ENCODE measurements at regions not wholly inside any gene's neighbourhood (a gene's known extent, or its start where the extent isn't known, plus 50 kb on each side); places are given as distances from the start of the nearest gene placed in this dataset.

DNA sequence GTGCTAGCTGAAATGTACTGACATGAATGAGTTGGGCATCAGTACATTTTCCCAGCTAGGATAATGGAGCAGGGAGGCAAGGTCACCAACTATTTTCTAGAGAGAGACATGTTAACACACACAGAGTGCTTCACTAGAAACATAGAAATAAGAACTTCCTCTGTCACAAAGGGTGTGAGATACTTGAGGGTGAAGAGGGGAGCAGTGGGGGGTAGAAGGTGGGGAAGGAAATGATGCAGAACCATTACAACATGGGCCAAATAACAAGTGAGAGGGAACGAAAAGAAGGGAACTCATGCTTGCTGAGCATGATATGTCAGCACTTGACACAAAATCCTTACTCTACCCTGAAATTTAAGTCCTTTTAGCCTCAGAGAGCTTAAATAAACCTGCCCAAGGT, 87.8 kb upstream of the RFC3 start:
- Histone ChIP-seq H4K20me1 (no peaks in the 10 kb centered on the region), H3K9me3 (replicated peaks in 1 of 11) (no peaks in the 10 kb centered on the region), H3K27me3 (no peaks in the 10 kb centered on the region), H3K4me2 (peak overlapping the region in 10 of 11 experiments; percentile 0 to 87 (median 46); a peak in 15 of 22 replicates), H3K9ac (no peak overlapping the region), H3K36me3 (no peaks in the 10 kb centered on the region), H3K4me1 (peaks cover 22 to 52% (median 33%) of the 10 kb centered on the region in 10 experiments), H3K27ac (peak overlapping the region in 6 of 11 experiments; percentile 0 to 46 (median 9); a peak in 3 of 22 replicates), H3K4me3 (no peak overlapping the region)
- no peak for TF ChIP-seq Cebpa-rat (IDR thresholded peaks at IDR 0.05)

DNA sequence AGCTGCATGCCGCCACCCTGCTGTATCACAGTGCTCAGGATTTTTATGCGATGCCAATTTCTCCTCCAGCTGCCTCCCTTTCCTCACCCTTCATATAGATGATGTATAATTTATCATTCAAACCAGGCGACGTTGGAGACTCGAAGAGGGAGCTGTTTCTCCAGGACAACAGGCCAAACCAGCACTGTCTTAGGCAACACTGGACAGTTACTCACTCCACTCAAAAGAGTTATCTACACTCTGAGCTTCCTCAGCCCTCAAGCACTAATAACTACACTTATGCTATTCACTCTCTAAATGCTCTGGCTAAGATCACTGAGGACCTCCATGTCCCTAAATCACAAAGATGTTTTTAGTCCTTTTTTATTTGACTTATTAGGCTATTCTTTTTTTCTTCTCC, 87.3 kb upstream of the RFC3 start:
- no peaks in the 10 kb centered on the region for H4K20me1 ChIP-seq
- H3K4me2 ChIP-seq, result peak overlapping the region in 10 of 11 experiments; percentile 0 to 87 (median 46); a peak in 14 of 22 replicates
- no peak for TF ChIP-seq Cebpa-rat (IDR thresholded peaks at IDR 0.05)
- H3K9ac ChIP-seq, result no peak overlapping the region
- no peaks in the 10 kb centered on the region for H3K9me3 ChIP-seq (replicated peaks in 1 of 11)
- H3K4me3 ChIP-seq, result no peak overlapping the region
- H3K36me3 ChIP-seq, result no peaks in the 10 kb centered on the region
- H3K27ac ChIP-seq, result peak overlapping the region in 2 of 11 experiments; percentile 3 to 46; a peak in 2 of 22 replicates
- peaks cover 22 to 52% (median 33%) of the 10 kb centered on the region in 10 experiments for H3K4me1 ChIP-seq
- no peaks in the 10 kb centered on the region for H3K27me3 ChIP-seq

DNA sequence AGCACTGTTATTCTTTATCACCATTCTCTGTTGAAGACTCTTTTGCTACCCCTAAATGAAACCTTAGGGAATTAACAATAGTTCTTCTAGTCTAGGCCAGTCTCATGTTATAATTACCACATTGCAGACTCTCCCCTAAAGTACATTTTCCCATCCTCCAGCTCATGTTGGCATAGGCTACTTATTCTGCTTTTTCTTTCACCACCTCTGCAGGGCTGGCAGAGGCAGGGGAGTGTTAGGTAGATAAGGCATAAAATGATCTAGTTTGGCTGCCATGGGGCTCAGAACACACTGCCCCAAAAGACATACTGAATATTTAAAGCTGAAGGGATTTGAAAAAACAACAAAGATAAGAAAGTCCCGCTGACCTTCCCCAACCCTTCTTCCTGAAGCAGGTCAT, 82.7 kb upstream of the RFC3 start:
- peaks cover 2 to 24% (median 4%) of the 10 kb centered on the region in 10 experiments; a peak in 16 of 20 replicates for H3K4me1 ChIP-seq
- H3K36me3 ChIP-seq, result no peaks in the 10 kb centered on the region
- TF ChIP-seq Cebpa-rat (IDR thresholded peaks at IDR 0.05), result no peak
- no peak overlapping the region for H3K4me3 ChIP-seq
- no peaks in the 10 kb centered on the region for H4K20me1 ChIP-seq
- no peak overlapping the region for H3K4me2 ChIP-seq
- no peak overlapping the region for H3K27ac ChIP-seq
- H3K27me3 ChIP-seq, result no peaks in the 10 kb centered on the region
- no peak overlapping the region for H3K9ac ChIP-seq
- H3K9me3 ChIP-seq (replicated peaks in 1 of 11), result peaks cover 0 to 14% (median 10%) of the 10 kb centered on the region in 11 experiments; a peak in 16 of 22 replicates

DNA sequence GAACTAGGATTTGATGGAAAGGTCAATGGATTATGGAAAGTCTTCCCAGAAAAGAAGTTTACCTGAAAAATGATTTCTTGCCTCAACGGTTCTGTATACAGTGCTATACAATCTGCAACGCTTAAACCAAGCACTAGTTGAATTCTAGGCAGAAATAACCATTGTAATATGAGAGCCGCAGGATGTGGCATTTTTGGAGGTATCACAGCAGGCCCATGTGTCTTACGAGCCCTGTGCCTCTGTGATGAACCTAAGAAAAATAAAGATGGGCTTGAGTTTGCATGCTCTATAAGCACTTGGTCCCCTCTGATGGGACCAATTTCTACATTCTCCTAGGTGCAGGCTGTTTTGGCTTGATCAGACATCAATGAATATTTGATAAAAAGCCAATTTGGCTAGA, 78.7 kb upstream of the RFC3 start:
- H3K4me1 ChIP-seq, result peaks cover 0 to 22% (median 13%) of the 10 kb centered on the region in 10 experiments; a peak in 11 of 20 replicates
- peaks cover 0 to 14% (median 10%) of the 10 kb centered on the region in 11 experiments; a peak in 16 of 22 replicates for H3K9me3 ChIP-seq (replicated peaks in 1 of 11)
- no peaks in the 10 kb centered on the region for H3K27me3 ChIP-seq
- H3K4me3 ChIP-seq, result no peak overlapping the region
- H4K20me1 ChIP-seq, result no peaks in the 10 kb centered on the region
- no peaks in the 10 kb centered on the region for H3K36me3 ChIP-seq
- no peak overlapping the region; a peak in 1 of 22 replicates for H3K4me2 ChIP-seq
- H3K27ac ChIP-seq, result no peak overlapping the region
- TF ChIP-seq Cebpa-rat (IDR thresholded peaks at IDR 0.05), result no peak
- no peak overlapping the region for H3K9ac ChIP-seq

DNA sequence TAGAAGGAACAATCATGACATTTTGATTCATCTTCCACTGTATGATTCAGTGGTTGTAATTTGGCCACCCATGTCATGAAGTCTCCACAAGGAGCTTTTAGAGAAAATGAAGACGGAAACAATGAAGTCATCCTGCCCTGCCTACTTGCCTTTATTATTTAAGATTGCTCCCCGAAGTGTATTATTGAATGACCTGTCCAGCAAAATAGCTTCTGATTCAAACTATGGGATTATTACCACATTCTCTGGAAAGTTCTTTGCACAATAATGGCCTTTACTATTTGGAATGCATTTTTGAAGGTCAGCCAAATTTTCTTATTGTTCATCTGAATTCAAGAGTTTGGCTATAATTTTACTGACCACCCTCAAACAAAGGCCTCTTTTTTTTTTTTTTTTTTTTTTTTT, 77.8 kb upstream of the RFC3 start:
- no peak overlapping the region for H3K4me2 ChIP-seq
- no peaks in the 10 kb centered on the region for H4K20me1 ChIP-seq
- TF ChIP-seq Cebpa-rat (IDR thresholded peaks at IDR 0.05), result no peak
- H3K9me3 ChIP-seq (replicated peaks in 1 of 11), result peaks cover 0 to 14% (median 10%) of the 10 kb centered on the region in 11 experiments; a peak in 16 of 22 replicates
- peaks cover 0 to 31% (median 18%) of the 10 kb centered on the region in 10 experiments; a peak in 11 of 20 replicates for H3K4me1 ChIP-seq
- no peak overlapping the region for H3K9ac ChIP-seq
- H3K4me3 ChIP-seq, result no peak overlapping the region
- H3K27ac ChIP-seq, result no peak overlapping the region
- H3K27me3 ChIP-seq, result no peaks in the 10 kb centered on the region
- no peaks in the 10 kb centered on the region for H3K36me3 ChIP-seq

DNA sequence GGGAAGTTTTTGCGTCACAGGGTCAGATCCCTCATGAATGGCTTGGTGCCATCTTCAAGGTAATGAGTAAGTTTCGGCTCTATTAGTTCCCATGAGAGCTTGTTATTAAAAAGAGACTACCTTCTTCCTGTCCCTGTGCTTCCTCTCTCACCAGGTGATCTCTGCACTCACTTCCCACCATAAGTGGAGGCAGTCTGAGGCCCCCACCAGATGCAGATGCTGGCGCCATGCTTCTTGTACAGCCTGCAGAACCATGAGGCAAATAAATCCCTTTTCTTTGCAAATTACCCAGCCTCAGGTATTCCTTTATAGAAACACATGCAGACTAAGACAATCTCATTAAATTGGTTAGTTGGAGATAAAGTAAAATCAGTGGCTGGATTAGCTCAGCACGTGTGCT, 75.6 kb upstream of the RFC3 start:
- Histone ChIP-seq H3K9me3 (replicated peaks in 1 of 11) (peaks cover 0 to 3% (median 0%) of the 10 kb centered on the region in 11 experiments; a peak in 5 of 22 replicates), H3K9ac (no peak overlapping the region), H3K4me2 (no peak overlapping the region), H3K27ac (no peak overlapping the region), H4K20me1 (no peaks in the 10 kb centered on the region), H3K27me3 (no peaks in the 10 kb centered on the region), H3K4me1 (peaks cover 0 to 37% (median 18%) of the 10 kb centered on the region in 10 experiments; a peak in 11 of 20 replicates), H3K36me3 (no peaks in the 10 kb centered on the region), H3K4me3 (no peak overlapping the region)
- TF ChIP-seq Cebpa-rat (IDR thresholded peaks at IDR 0.05), result no peak

DNA sequence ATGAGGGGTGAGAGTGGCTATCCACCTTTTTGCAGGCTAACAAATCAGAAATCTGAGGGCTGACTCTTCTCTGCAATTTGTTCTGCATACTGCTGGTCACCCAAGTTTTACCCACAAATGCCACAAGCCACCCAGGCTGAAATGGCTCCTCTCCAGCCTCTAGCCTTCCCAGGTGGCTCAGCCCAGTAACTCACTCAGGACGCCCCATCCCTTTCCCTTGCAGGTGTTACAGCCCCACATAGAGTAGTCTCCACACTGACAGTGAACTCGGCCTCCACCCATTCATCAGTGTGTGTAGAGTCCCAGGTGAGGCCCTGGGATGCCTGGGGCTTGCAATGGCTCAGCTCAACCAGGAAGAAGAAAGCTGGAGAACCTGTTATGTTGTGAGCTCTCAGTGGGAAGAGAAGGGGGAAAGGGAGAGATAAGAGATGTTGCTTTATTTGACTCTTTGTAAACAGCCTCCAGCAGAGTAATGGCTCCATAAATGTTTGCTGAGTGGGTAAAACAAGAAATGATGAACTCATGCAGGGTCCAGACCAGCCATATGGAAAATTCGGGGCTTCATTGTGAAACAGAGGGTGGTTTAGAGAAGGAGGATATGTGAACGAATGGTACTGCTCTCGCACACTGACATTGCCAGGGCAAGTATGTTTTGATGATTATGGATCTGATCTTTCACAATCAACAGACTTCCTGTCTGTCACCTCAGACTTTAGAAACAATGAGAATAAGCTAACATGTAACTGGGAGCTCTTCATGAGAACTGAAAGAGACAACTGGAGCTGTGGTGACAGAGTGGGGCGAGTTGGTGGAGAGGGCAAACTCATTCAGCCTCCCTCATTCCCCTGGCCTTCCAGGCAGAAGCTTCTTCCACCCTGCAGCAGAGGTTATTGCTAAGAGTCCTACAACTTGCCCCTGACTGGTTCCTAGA, 74.2 kb upstream of the RFC3 start:
- H3K9me3 ChIP-seq (replicated peaks in 1 of 11), result peaks cover 8 to 12% (median 9%) of the 10 kb centered on the region in 11 experiments; a peak in 21 of 22 replicates
- no peaks in the 10 kb centered on the region for H4K20me1 ChIP-seq
- TF ChIP-seq Cebpa-rat (IDR thresholded peaks at IDR 0.05), result peak in 3 of 11 experiments; percentile 20 to 38 (median 27); a peak in 2 of 22 replicates
- peaks cover 0 to 37% (median 18%) of the 10 kb centered on the region in 10 experiments; a peak in 11 of 20 replicates for H3K4me1 ChIP-seq
- H3K27ac ChIP-seq, result peak overlapping the region in 9 of 11 experiments; percentile 9 to 72 (median 43); a peak in 15 of 22 replicates
- H3K4me3 ChIP-seq, result no peak overlapping the region
- no peaks in the 10 kb centered on the region for H3K36me3 ChIP-seq
- peak overlapping the region in 2 of 11 experiments; percentile 28 to 48; a peak in 4 of 22 replicates for H3K9ac ChIP-seq
- no peaks in the 10 kb centered on the region for H3K27me3 ChIP-seq
- peak overlapping the region in 8 of 11 experiments; percentile 2 to 74 (median 49); a peak in 12 of 22 replicates for H3K4me2 ChIP-seq

DNA sequence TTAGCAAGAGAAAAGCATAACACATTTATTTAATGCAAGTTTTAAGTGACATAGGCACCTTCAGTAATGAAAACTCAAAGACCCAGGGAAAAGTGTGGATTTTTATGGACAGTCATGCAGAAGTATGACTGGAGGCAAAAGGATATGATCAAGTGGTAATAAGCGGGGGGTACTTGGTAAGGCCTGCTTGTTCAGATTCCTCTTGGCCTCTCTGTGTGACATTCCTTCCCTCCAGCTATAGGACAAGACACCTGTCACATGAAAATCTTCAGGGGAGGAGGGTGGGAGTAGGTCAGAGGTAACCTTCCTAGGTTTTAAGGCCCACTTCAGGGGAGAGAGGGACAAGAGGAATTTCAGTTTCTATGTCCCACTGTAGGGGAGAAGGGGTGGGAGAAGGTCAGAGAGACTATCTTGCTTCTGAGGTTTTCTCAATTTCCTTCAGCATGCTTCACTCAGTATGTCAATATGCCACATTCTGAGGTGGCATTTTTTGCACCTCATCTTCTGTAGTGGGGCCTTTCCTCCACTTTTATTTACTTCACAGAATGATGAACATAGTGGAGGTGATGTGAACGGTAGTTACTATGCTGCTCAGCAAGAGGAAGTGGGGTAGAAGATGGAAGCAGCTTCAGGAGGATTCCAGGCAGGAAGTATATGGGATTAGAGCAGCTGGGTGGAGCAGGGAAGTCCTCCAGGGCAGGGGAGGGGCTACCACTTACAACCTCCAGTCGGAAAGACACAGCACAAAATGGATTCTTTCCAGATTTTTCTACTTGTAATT, 73.2 kb upstream of the RFC3 start:
- no peak for TF ChIP-seq Cebpa-rat (IDR thresholded peaks at IDR 0.05)
- peak overlapping the region in 1 of 11 experiments; percentile 48; a peak in 1 of 22 replicates for H3K9ac ChIP-seq
- H3K27ac ChIP-seq, result peak overlapping the region in 6 of 11 experiments; percentile 14 to 72 (median 58); a peak in 10 of 22 replicates
- H3K4me2 ChIP-seq, result peak overlapping the region in 6 of 11 experiments; percentile 9 to 68 (median 49); a peak in 10 of 22 replicates
- no peaks in the 10 kb centered on the region for H3K27me3 ChIP-seq
- no peaks in the 10 kb centered on the region for H4K20me1 ChIP-seq
- no peaks in the 10 kb centered on the region for H3K36me3 ChIP-seq
- no peak overlapping the region for H3K4me3 ChIP-seq
- H3K4me1 ChIP-seq, result peaks cover 0 to 32% (median 18%) of the 10 kb centered on the region in 10 experiments; a peak in 11 of 20 replicates
- H3K9me3 ChIP-seq (replicated peaks in 1 of 11), result peaks cover 8 to 16% (median 10%) of the 10 kb centered on the region in 11 experiments; a peak in 21 of 22 replicates
